G401 (cell line): ENCODE measurements at regions not wholly inside any gene's neighbourhood (a gene's known extent, or its start where the extent isn't known, plus 50 kb on each side); places are given as distances from the start of the nearest gene placed in this dataset.

ENCODE experiments used
- DNase-seq: peaks from one replicate; pipeline ENCODE4 v3.0.0-alpha.2; 2015; ENCODE audit warnings: low spot score
- in situ Hi-C: cut with HindIII; loops from 2 replicates; pipeline ENCODE4 v1.10.0; 2016; ENCODE audit warnings: low sequenced_read_pairs, mixed read lengths

GRCh38 chr12:41715256-41715655, 429.4 kb downstream of the GXYLT1 start:
- in situ Hi-C loops = no loop called here
- DNase-seq = no peak

GRCh38 chr12:41709463-41710285, 435.0 kb downstream of the GXYLT1 start:
- no peak for DNase-seq
- in situ Hi-C loops = no loop called here

- DNase-seq = no peak
- in situ Hi-C loops = no loop called here
Observed at GRCh38 chr12:41709012-41709411, 435.7 kb downstream of the GXYLT1 start.

GRCh38 chr12:41706376-41706775, 438.3 kb downstream of the GXYLT1 start:
- no peak for DNase-seq
- in situ Hi-C loops = no loop called here

GRCh38 chr12:41701943-41702601, 442.6 kb downstream of the GXYLT1 start:
- in situ Hi-C loops = no loop called here
- DNase-seq = no peak

GRCh38 chr12:41700940-41701339, 443.7 kb downstream of the GXYLT1 start:
- in situ Hi-C loops = no loop called here
- no peak for DNase-seq

- in situ Hi-C loops = no loop called here
Observed at GRCh38 chr12:41699658-41700057, 445.0 kb downstream of the GXYLT1 start.

GRCh38 chr12:41697161-41697560, 447.5 kb downstream of the GXYLT1 start:
- DNase-seq = no peak
- in situ Hi-C loops = no loop called here

More at GRCh38 chr12:41699658-41700057, 445.0 kb downstream of the GXYLT1 start:
- no peak for DNase-seq

- in situ Hi-C loops = no loop called here
- DNase-seq = no peak
Observed at GRCh38 chr12:41684997-41685396, 459.7 kb downstream of the GXYLT1 start.

- in situ Hi-C loops = no loop called here
- DNase-seq = no peak
Observed at GRCh38 chr12:41683513-41684240, 461.0 kb downstream of the GXYLT1 start.

- no peak for DNase-seq
Observed at GRCh38 chr12:41683023-41683422, 461.7 kb downstream of the GXYLT1 start.

GRCh38 chr12:41681898-41682297, 462.8 kb downstream of the GXYLT1 start:
- in situ Hi-C loops = no loop called here
- DNase-seq = peak; percentile 6

More at GRCh38 chr12:41683023-41683422, 461.7 kb downstream of the GXYLT1 start:
- in situ Hi-C loops = no loop called here

- in situ Hi-C loops = no loop called here
- no peak for DNase-seq
Observed at GRCh38 chr12:41680155-41680554, 464.5 kb downstream of the GXYLT1 start.

GRCh38 chr12:41663598-41664265, 475.6 kb downstream of the PDZRN4 start:
- no peak for DNase-seq
- in situ Hi-C loops = no loop called here

- in situ Hi-C loops = no loop called here
- DNase-seq = no peak
Observed at GRCh38 chr12:41661141-41661765, 473.1 kb downstream of the PDZRN4 start.

- in situ Hi-C loops = no loop called here
- DNase-seq = no peak
Observed at GRCh38 chr12:41656454-41656853, 468.3 kb downstream of the PDZRN4 start.

- in situ Hi-C loops = no loop called here
Observed at GRCh38 chr12:41653386-41654326, 465.5 kb downstream of the PDZRN4 start.

GRCh38 chr12:41652981-41653380, 464.9 kb downstream of the PDZRN4 start:
- in situ Hi-C loops = no loop called here
- no peak for DNase-seq

More at GRCh38 chr12:41653386-41654326, 465.5 kb downstream of the PDZRN4 start:
- DNase-seq = no peak
